CD14-positive monocyte (primary cell): ENCODE measurements at regions not wholly inside any gene's neighbourhood (a gene's known extent, or its start where the extent isn't known, plus 50 kb on each side); places are given as distances from the start of the nearest gene placed in this dataset.

Experiments
- DNase-seq, 3 donors: peaks; one replicate each; pipeline ENCODE4 v3.0.0-alpha.2; 2011 to 2022
- H2AFZ ChIP-seq: 2 replicates; pipeline ENCODE4 v1.6.0; 2012; ENCODE audit warnings: mild to moderate bottlenecking, low read depth, low read length, inconsistent platforms; ENCODE audit not compliant: insufficient read depth, poor library complexity, severe bottlenecking
- H3K27ac ChIP-seq, 2 donors: 1 replicate in 1 of 2; 2 replicates in 1 of 2; pipeline ENCODE4 v1.5.1; 2012 to 2013; ENCODE audit warnings: low read length in 2 of 2, control low read depth in 1 of 2, inconsistent platforms in 1 of 2, low read depth in 1 of 2, mild to moderate bottlenecking in 1 of 2
- H3K27me3 ChIP-seq, 2 donors: one replicate each; pipeline versions ENCODE4 v1.6.0 to v1.6.1; 2011 to 2013; ENCODE audit warnings: low read length in 2 of 2; ENCODE audit not compliant: control insufficient read depth in 2 of 2, insufficient read depth in 2 of 2
- H3K36me3 ChIP-seq, 2 donors: replicated peaks in 1 of 2; 1 replicate in 1 of 2; 2 replicates in 1 of 2; pipeline versions ENCODE4 v1.5.1 to v1.6.1; 2012 to 2013; ENCODE audit warnings: low read length in 2 of 2, control low read depth in 1 of 2, inconsistent platforms in 1 of 2, mild to moderate bottlenecking in 1 of 2; ENCODE audit not compliant: insufficient read depth in 2 of 2, control insufficient read depth in 1 of 2
- H3K4me1 ChIP-seq, 2 donors: 1 replicate in 1 of 2; 2 replicates in 1 of 2; pipeline versions ENCODE4 v1.5.1 to v1.6.1; 2012 to 2013; ENCODE audit warnings: low read length in 2 of 2, control low read depth in 1 of 2, inconsistent platforms in 1 of 2, mild to moderate bottlenecking in 1 of 2, moderate library complexity in 1 of 2; ENCODE audit not compliant: insufficient read depth in 2 of 2, control insufficient read depth in 1 of 2
- H3K4me2 ChIP-seq: replicated peaks from 2 replicates; pipeline ENCODE3; 2012; ENCODE audit warnings: low read length, moderate library complexity, mild to moderate bottlenecking; ENCODE audit not compliant: poor library complexity, severe bottlenecking; ENCODE audit errors: extremely low read depth
- H3K4me3 ChIP-seq, 3 experiments: fragments of 200-600 bp in 1 of 3; sonication (generic) in 1 of 3; replicated peaks in 1 of 3; 1 replicate in 2 of 3; 2 replicates in 1 of 3; pipeline ENCODE4 v1.5.1; 2011 to 2013; ENCODE audit warnings: low read length in 3 of 3, mild to moderate bottlenecking in 3 of 3, control low read depth in 2 of 3, low read depth in 2 of 3, inconsistent platforms in 1 of 3, moderate library complexity in 1 of 3
- H3K79me2 ChIP-seq: 2 replicates; pipeline ENCODE4 v1.6.0; 2012; ENCODE audit warnings: mild to moderate bottlenecking, control low read depth, inconsistent platforms, low read length, moderate library complexity; ENCODE audit not compliant: insufficient read depth
- H3K9ac ChIP-seq: 2 replicates; pipeline ENCODE4 v1.6.0; 2017; ENCODE audit warnings: low read length, mild to moderate bottlenecking; ENCODE audit not compliant: insufficient read depth, poor library complexity, severe bottlenecking
- H3K9me3 ChIP-seq, 2 donors: replicated peaks in 1 of 2; 1 replicate in 1 of 2; 2 replicates in 1 of 2; pipeline versions ENCODE4 v1.5.1 to v1.6.1; 2012 to 2013; ENCODE audit warnings: low read length in 2 of 2, control low read depth in 1 of 2; ENCODE audit not compliant: control insufficient read depth in 1 of 2, insufficient read depth in 1 of 2
- H4K20me1 ChIP-seq: 2 replicates; pipeline ENCODE4 v1.6.0; 2012; ENCODE audit warnings: mild to moderate bottlenecking, low read length, control low read depth, moderate library complexity; ENCODE audit not compliant: insufficient read depth
- H3K27ac Mint-ChIP-seq, 7 donors: one replicate each; pipeline ENCODE4 v1.8.0; 2020; ENCODE audit warnings: mild to moderate bottlenecking in 7 of 7, mixed read lengths in 7 of 7, moderate library complexity in 6 of 7, inconsistent platforms in 2 of 7
- H3K27me3 Mint-ChIP-seq, 3 donors: one replicate each; pipeline ENCODE4 v1.8.0; 2021 to 2022; ENCODE audit warnings: low read depth in 3 of 3, mild to moderate bottlenecking in 3 of 3, mixed read lengths in 3 of 3, moderate library complexity in 3 of 3, inconsistent platforms in 1 of 3
- H3K36me3 Mint-ChIP-seq, 2 donors: one replicate each; pipeline ENCODE4 v1.8.0; 2020; ENCODE audit warnings: mixed read lengths in 2 of 2, inconsistent platforms in 1 of 2, mild to moderate bottlenecking in 1 of 2
- H3K4me1 Mint-ChIP-seq: one replicate; pipeline ENCODE4 v1.8.0; 2020; ENCODE audit warnings: mild to moderate bottlenecking, mixed read lengths
- H3K4me3 Mint-ChIP-seq, 2 donors: one replicate each; pipeline ENCODE4 v1.8.0; 2020; ENCODE audit warnings: mild to moderate bottlenecking in 2 of 2, mixed read lengths in 2 of 2, moderate library complexity in 1 of 2
- H3K9me3 Mint-ChIP-seq, 7 donors: one replicate each; pipeline ENCODE4 v1.8.0; 2020 to 2022; ENCODE audit warnings: mixed read lengths in 7 of 7, mild to moderate bottlenecking in 6 of 7, moderate library complexity in 6 of 7, inconsistent platforms in 2 of 7
- CTCF ChIP-seq: fragments of 200-600 bp; IDR thresholded peaks from one replicate; pipeline ENCODE4 v1.8.0; 2022; ENCODE audit warnings: antibody characterized with exemption, mild to moderate bottlenecking
- WGBS: methylation state at CpG from one replicate; pipeline ENCODE4 v1.1.5; 2013; ENCODE audit warnings: missing lambda C conversion rate; ENCODE audit not compliant: insufficient coverage; 5-methylcytosine and 5-hydroxymethylcytosine counted together
- intact Hi-C, 2 donors: fragments of 100-400 bp; cut with micrococcal nuclease; formaldehyde crosslinking; loops; one replicate each; pipeline versions ENCODE4 v1.15.0 to v1.15.1; 2023

DNA sequence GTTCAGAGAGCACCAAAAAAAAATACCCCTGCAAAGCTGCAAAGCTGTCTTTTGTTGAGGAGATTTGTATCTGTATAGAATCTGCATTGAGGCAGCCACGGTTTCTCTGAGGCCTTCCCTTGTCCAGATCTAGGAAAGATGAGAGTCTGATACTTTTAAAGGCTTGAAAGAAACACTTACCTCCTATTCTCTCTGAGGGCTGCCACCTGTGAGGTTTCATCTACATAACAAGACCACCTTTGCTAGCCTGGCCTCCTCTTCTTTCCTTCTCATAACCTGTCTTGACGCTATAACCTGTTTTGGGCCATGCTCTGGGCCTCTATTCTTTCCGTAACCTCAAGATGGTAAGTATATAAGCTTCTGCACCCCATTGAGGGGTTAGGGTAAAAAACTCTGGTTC lies 779.6 kb upstream of the HTR2C start:
- no peak overlapping the region for H3K9ac ChIP-seq
- WGBS: no CpG with 5 or more reads among the region's 3 CpGs
- Mint-ChIP-seq H3K4me1 (no peaks in the 10 kb centered on the region), H3K4me3 (no peak overlapping the region), H3K27me3 (peaks cover 0 to 4% (median 0%) of the 10 kb centered on the region in 3 donors), H3K9me3 (peaks cover 0 to 2% (median 0%) of the 10 kb centered on the region in 7 donors), H3K36me3 (no peaks in the 10 kb centered on the region), H3K27ac (no peak overlapping the region)
- intact Hi-C loops: no loop called here
- no peak overlapping the region for H3K4me3 ChIP-seq
- DNase-seq: no peak
- H3K27me3 ChIP-seq: no peaks in the 10 kb centered on the region
- H3K27ac ChIP-seq: no peak overlapping the region
- no peak for TF ChIP-seq CTCF
- H4K20me1 ChIP-seq: no peaks in the 10 kb centered on the region
- no peaks in the 10 kb centered on the region for H3K36me3 ChIP-seq
- H3K4me2 ChIP-seq: no peak overlapping the region
- H3K4me1 ChIP-seq: no peaks in the 10 kb centered on the region
- H3K9me3 ChIP-seq: no peaks in the 10 kb centered on the region
- no peak overlapping the region for H2AFZ ChIP-seq
- H3K79me2 ChIP-seq: no peaks in the 10 kb centered on the region

- no peaks in the 10 kb centered on the region for H3K36me3 Mint-ChIP-seq
- H3K9ac ChIP-seq: no peak overlapping the region
- TF ChIP-seq CTCF: no peak
- no peaks in the 10 kb centered on the region for H3K4me1 ChIP-seq
- no peak for DNase-seq
- no peak overlapping the region for H3K4me2 ChIP-seq
- no peak overlapping the region for H2AFZ ChIP-seq
- no peaks in the 10 kb centered on the region for H3K36me3 ChIP-seq
- H3K27me3 Mint-ChIP-seq: no peaks in the 10 kb centered on the region
- H3K4me3 Mint-ChIP-seq: no peak overlapping the region
- H3K4me3 ChIP-seq: no peak overlapping the region
- intact Hi-C loops: no loop called here
- H4K20me1 ChIP-seq: no peaks in the 10 kb centered on the region
- H3K4me1 Mint-ChIP-seq: no peaks in the 10 kb centered on the region
- H3K27ac Mint-ChIP-seq: no peak overlapping the region
- no CpG with 5 or more reads among the region's 4 CpGs for WGBS
- H3K27me3 ChIP-seq: no peaks in the 10 kb centered on the region
- H3K9me3 Mint-ChIP-seq: peaks cover 0 to 2% (median 0%) of the 10 kb centered on the region in 7 donors
- no peaks in the 10 kb centered on the region for H3K79me2 ChIP-seq
- H3K27ac ChIP-seq: no peak overlapping the region
- no peaks in the 10 kb centered on the region for H3K9me3 ChIP-seq
Observed at GRCh38 chrX:113802837-113803236, 781.0 kb upstream of the HTR2C start.
